EH (cell line): ENCODE measurements at regions not wholly inside any gene's neighbourhood (a gene's known extent, or its start where the extent isn't known, plus 50 kb on each side); places are given as distances from the start of the nearest gene placed in this dataset.
A peak's percentile ranks its signal among the peaks of the same experiment; 100 is the strongest.

ENCODE experiments used
- DNase-seq: peaks from one replicate; pipeline ENCODE4 v3.0.0-alpha.2; 2015; ENCODE audit warnings: low read depth

DNA sequence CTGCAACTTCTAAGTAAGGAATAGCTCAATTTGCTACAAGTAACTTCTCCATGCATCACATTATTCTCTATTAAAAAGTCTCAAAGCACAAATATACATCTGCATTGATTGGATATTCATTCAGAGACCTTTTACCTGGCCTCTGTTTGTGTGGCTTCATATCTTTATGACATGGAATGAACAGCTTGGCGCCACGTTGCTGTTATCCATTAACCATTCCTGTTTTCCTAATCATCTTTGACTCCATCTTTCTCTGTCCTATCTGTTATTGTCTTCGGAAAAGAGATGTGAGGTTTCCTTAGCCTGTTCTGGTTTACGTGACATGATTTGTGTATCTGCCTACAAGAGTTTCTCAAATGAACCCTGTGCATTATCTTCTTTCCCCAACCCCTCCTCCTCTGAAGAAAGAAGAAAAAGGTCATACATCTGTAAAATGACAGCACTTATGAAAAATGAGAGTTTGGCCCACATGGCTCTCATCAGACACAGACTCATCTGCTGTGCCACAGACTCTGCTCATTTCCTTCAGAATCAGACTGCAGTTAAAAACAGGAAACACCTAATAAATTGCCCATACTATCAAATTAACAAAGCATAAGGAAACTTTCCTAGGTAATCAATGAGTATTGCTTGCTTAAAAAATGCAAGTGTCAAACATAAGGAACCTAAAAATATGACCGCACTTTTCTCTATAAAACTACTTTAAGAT, 347.6 kb upstream of the FAM241A start:
- DNase-seq = no peak

DNA sequence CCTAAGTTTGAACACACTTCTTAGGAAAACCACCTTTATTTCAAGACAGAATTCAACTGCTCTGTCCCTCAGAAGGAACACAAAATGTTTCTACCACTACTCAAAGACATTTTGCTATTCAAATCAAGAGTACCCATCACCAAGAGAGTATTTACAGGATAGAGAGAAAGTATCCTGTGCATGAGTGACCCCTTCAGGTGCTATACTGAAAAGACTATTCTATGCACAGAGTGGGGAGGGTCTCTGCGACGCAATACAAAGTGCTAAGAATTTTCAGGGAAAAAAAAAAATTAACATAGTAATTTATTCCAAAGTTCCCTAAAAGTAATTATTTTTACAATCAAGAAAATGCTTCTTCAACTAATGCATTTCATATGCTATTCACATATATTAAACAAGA, 346.4 kb upstream of the FAM241A start:
- no peak for DNase-seq

DNA sequence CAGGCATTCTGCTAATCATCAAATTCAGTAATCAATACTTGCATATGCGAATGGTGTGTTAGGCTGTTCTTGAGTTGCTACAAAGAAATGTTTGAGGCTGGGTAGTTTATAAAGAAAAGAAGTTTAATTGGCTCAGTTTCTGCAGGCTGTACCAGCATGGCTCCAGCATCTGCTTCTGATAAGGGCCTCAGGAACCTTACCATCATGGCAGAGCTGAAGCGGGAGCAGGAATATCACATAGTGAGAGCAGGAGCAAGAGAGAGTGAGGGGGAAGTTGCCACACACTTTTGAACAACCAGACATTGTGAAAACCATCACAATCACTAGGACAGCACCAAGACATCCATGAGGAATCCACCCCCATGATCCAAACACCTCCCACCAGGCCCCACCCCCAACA, 344.7 kb upstream of the FAM241A start:
- DNase-seq = no peak

GRCh38 chr4:111802191-111802590, 343.1 kb upstream of the FAM241A start:
- peak; percentile 1 for DNase-seq

DNA sequence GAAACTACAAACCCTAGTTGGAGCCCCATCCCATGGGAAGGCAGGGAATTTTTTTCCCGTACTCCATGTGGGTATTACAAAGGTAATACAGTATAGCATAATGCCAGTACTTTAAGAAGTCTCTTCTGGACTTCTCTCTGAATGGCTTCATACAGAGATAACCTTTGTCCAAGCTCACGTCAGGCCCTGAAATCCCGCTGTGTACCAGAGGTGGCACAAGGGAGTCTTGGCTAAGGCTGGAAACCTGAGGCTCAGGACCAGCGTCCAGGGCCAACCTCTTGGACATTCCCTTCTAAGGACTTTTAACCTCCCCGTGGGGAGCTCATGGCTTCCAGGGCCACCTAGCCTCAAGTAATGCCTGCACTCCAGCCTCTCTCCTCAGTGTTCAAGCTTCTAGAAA, 338.9 kb upstream of the FAM241A start:
- DNase-seq = peak; percentile 1

- DNase-seq = no peak
Measured at GRCh38 chr4:111807576-111807975, 337.7 kb upstream of the FAM241A start.

- DNase-seq = no peak
Measured at GRCh38 chr4:111808174-111808573, 337.1 kb upstream of the FAM241A start.

DNA sequence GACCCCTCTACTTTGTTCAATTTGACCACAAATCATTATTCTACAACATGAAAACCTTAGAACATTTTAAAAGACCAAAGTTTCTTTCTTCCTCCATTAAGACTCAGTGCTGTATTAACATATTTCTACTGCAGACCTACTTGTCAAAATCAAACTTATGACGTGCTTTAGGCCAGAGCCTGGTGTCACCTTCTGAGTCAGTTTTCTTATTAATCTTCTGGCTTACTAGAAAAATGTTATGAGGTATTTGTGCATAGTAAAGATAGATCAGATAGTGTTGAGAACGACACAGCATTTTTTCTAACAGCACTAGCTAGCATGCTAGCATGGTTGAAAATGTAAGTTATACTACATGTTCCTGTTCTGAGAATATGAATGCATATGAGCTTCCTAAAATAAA, 333.6 kb upstream of the FAM241A start:
- DNase-seq = no peak

DNA sequence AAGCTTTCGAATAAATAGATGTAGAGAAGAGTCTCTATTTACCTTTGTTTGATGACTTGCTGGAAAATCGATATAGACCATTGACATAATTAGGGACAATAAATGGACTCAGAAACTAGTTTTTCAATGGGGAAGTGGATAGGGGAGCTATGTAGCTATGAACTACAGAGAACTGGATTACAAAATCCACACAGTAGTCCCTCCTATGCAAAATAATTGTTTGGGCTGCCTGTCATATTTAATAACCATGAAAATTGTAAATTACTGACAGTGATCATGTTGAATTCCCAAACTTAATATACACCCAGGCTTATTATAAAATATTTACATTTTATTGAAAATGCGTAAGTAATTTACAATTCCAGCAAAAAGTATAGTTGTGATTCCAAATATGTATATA, 333.1 kb upstream of the FAM241A start:
- DNase-seq = no peak

- no peak for DNase-seq
Measured at GRCh38 chr4:111812760-111813159, 332.5 kb upstream of the FAM241A start.

DNA sequence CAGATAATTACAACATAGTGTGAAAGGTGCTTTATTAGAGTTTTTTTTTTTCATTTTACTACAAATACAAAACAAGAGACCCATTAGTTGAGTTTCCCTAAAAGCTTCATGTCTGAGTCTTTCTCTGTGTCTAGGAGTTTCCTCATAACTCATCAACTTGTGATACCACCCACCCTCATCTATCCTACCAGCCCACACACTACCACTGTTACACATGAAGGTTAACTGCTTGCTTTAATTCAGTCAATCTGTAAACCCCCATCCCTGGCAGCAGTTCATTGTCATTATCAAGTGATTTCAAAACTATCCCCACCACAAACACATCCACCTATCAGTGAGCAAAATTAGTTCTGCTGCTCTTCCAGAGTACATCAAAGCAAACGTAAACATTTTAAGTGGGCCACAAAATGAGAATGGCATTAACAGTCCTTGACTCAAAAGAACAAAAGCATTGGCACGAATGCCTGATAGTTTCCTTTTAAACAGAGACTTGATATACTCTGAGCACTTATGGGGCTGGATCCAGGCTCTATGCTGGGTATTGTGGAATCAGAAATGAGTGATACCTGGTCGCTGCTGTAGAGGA, 331.6 kb upstream of the FAM241A start:
- no peak for DNase-seq

DNA sequence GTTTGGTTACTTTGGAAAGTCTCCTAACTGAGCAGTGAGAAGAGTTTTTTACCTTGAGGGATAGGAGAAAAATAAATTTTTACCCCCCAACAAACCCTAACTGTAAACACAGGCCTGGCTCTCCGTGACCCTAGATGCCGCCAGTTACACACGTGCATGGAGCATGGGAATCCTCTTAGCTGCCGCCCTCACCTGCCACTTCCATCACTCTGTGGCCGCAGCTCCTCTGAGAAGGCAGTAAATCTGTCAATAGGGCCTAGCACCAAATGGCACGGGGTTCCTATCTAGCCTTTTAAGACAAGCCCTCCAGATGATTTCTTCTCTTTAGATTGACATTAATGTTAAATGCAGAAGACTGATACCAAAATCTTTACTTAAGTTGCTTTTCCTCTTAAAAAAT, 330.3 kb upstream of the FAM241A start:
- DNase-seq = no peak

DNA sequence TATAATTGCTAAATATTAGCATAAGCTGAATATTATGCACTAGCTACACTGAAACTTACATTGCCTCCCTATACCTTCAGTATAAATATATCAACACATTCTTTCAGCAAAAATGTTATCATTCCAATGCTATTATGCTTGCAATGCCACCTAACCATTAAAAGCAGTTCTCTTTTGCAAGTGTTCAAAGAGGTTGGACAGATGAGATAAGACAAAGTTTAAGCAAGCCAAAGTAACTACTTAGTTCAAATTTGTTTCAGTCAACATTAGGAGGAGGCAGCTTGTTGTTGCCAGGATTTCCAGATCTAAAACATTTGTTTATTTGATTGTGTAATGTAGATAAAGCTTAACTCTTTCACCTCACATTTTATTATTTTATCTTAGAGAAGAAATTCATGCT, 323.9 kb upstream of the FAM241A start:
- no peak for DNase-seq

DNA sequence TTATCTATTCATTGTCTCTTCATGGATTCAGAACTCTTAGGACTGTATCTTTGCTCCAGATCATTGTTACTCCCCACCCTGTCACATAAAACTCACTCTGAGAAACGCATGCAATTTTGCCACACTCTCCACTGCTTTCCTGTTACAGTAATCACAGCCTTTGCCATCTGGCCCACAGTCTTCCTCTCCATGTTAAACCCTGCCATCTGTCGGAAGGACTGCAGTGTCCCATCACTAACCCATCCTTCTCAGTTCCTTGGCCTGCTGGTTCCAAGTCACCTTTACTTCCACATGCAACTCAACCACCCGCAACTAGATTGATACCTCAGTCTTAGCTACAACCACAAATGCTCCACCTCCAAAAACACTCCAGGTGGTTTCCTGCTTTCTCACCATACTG, 308.7 kb upstream of the FAM241A start:
- no peak for DNase-seq

GRCh38 chr4:111837761-111838160, 307.5 kb upstream of the FAM241A start:
- no peak for DNase-seq

GRCh38 chr4:111838406-111838930, 306.8 kb upstream of the FAM241A start:
- DNase-seq = no peak

- no peak for DNase-seq
Measured at GRCh38 chr4:111839141-111839540, 306.1 kb upstream of the FAM241A start.

DNA sequence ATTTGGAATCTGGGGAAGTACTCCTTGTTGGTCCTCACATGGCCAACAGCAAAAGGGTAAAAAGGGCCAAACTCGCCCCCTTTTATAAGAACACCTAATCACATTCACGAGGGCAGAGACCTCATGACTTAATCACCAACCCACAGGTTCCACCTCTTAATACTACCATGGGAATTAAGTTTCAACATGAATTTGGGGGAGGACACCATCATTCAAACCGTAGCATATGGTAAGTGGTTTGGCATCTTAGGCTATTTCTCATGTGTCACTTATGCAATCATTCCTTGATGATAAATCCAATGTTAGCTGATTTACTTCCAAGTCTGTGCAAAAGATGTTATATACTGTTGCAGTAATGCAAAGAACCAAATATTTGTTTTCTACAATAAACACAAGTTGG, 302.9 kb upstream of the FAM241A start:
- DNase-seq = no peak

- peak; percentile 6 for DNase-seq
Measured at GRCh38 chr4:111847296-111848008, 297.8 kb upstream of the FAM241A start.

DNA sequence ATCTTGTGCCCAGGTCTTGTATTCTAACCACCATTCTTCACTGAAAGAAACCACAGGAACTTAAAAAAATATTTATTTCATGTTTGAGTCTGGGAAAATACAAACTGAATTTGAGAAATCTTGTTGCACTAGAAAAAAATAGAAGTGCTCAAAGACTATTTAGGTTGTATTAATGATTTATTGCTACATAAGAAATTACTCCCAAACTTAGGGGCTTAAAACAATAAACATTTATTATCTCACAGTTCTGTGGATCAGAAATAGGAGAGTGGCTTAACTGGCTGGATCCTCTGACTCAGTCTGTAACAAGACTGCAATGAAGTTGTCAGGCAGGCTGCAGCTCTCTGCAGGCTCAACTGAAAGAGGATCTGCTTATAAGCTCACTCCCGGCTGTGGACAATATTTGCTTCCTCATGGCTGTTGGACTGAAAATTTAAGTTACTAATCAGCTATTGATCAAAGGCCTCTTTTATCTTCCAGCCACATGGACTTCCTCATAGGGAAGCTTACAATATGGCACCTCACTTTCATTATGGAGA, 295.4 kb upstream of the FAM241A start:
- peak; percentile 1 for DNase-seq

DNA sequence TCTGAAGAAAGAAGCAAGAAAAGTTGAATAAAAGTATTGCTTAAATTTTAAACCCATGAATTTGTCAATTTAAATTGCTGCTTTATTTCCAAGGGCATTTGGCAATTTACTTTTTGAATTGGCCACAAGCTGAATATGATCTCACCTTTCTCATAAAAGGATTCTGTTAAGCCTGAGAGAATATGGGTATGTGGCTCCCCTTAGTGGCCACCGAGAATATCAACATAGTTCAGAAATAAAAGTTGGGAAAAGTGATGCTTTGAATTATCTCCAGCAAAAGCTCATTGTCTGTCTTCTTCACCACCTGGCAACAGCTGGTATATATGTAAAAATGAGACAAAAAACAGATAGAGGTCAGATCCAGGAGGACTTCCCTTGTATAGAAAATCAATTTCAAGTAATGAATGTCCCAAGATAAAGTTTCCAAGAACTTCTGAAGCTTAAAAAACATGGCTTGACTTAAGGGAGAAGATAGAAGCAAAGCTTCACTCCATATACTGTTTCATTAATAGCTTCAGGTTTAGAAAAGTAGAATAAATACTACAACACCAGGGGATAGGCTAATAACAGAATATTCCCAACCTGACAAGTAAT, 290.7 kb upstream of the FAM241A start:
- DNase-seq = peak; percentile 44

- no peak for DNase-seq
Measured at GRCh38 chr4:111855308-111855707, 289.9 kb upstream of the FAM241A start.

DNA sequence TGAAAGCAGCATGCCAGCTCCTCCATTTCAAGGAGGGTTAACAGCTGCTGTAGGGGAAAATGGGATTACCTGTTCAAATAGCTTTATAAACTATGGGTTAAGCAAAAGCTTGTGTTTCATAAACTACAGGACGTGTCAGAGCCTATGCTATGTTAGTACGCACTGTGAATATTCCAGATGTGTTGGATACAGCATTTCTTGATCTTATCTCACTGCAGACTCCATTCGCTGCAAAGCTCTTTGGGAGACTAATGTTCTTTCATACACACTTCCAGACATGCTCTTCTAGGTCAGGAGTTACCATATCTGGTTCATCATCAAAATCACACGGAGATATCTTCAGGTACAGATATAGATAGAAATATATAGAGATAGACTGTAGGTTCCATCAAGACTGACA, 281.2 kb upstream of the FAM241A start:
- no peak for DNase-seq
